Stimulated activated CD4-positive, alpha-beta T cell treated with anti-CD3 and anti-CD28 coated beads, Interleukin-4, amount 100 ng/mL, for 4 hours (primary cell): ENCODE measurements at regions not wholly inside any gene's neighbourhood (a gene's known extent, or its start where the extent isn't known, plus 50 kb on each side); places are given as distances from the start of the nearest gene placed in this dataset.
A peak's percentile ranks its signal among the peaks of the same experiment; 100 is the strongest.
"Not testable (repeated sequence)": the region's sequence is repeated elsewhere in the genome, so short reads cannot be mapped to it uniquely, and the experiment has no call there.

Experiments used
- DNase-seq, 2 experiments: peaks; one replicate each; pipeline ENCODE4 v3.0.0-alpha.2; 2020

DNA sequence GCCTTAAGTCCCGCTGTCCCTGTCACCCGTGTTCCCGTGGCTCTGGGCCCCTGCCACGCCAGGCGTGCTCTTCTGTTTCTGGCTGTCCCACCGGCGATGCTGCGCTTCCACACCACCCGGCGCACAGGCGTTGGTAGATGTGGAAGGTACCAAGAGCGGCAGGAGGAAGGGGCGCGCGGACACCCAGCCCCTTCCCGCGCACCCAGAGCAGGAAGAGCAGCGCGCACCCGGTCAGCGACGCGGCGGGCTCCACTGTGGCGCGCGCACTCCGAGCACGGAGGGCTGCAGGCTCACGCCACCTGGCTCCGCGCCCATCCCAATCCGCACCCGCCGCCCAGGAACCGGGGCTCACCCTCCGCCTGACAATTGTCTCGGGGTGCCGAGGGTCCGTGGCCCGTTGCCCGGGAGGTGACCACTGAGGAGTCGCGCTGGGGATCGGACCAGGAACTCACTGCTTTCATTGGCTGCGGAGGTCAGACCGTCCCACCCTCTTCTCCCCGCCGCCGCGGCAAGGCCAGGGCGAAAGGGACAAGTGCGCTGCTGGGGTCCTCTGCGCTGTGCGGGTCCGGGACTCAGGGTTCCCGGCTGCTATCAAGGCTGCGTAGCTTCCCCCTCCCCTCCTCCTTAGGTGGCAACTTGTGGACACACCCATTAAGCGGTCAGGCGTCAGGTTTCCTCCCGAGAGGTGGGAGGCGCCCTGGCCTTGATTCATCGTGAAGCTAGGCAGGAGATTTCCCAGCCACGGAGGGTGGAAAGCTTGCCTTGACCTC lies 121.6 kb upstream of the ZNF92 start:
- no peak for DNase-seq

DNA sequence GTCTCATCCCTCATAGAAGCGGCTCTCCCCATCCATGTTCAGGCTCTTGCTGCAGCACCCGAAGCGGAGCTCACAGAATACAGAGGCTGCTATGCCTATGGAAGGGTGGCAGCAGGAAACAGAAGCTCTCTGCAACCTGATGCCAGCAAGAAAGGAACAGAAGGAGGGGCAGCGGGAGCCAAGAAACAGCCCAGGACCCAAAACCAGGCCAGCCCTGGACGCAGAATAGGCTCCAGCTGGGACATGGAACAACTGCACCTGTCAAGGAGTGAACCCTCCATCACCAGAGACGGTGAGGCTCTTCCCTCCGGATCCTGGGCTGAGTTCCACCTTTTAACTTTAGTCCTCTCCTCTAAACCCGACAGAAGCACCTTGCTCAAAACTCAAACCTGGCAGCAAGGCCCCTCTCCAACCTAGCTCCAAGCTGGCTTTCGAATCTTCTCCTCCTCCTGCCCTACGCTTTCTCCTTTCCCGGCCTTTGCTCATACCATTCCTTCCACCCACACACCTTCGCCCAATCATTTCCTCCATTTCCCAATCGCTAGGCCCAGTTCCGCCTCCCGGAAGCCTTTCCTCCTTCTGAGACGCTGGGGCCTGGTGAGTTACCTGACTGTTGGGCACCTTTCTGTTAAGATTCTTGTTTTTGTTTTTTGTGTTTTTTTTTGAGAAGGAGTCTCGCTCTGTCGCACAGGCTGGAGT lies 122.8 kb upstream of the ZNF92 start:
- no peak for DNase-seq

DNA sequence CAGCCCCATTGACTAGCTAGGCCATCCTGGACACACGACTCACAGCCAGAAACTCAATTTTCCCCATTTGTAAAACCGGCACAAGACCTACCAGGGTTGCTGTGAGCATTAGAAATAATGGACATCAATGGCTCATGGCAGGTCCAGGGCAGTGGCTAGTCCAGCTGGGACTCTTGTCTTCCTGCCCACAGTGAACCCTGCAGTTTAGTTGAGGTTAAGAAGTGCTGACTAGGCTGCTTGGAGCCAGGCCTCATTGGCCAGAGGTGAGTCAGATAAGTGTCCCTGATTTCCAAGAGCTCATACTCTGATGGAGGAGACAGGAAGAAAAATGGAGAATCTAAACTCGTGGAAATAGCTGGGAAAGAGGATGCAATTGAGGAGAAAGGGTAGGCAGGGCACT lies 123.4 kb upstream of the ZNF92 start:
- no peak for DNase-seq

DNA sequence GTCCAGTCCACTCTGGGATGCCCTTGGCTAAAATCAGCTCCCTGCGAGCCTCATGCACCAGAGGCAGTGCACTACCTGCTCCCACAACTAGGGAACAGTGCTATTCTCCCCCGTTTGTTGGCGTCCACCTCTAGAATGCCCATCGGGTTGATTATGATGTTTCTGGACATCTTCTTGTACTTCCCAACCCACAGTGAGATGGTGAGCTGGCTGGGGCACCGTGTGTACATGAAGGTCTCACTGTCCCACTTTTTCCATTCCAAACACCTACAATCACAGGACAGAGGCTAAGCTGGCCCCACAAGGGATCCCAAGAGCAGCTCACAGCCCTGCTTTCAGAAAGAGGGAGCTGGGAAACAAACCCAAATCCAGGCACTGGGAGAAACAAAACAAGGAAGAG lies 126.2 kb upstream of the ZNF92 start:
- DNase-seq = no peak

DNA sequence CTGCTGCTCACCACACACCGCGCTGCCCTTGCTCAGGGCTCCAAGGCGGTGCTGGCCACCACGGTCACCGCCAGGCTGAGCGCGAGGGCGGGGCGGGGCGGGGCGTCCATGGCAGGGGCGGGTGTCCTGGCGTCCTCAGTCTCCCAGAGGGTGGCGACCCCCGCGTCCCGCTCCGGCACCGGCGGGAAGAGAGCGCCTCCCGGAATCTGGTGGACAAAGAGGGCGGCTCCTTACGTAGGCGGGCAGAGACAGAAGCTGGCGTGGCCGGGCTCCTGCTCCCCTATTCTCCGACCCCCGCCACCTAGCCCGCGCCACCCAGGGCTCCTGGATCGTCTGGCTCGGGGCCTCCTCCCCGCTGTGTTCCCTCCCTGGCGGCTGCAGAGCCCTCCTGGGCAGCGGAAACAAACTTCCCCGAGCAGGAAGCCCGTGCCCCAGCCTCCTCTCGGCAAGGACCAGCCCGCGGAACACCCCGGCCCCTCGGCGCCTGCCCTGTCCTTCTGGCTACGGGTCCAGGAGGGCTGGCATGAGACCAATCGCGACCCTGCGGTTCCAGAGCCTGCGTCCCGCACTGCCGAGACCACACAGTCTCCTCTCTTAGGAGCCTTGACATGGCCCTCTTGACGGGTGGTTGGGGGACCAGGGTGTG lies 133.8 kb upstream of the ZNF92 start:
- no peak for DNase-seq

DNA sequence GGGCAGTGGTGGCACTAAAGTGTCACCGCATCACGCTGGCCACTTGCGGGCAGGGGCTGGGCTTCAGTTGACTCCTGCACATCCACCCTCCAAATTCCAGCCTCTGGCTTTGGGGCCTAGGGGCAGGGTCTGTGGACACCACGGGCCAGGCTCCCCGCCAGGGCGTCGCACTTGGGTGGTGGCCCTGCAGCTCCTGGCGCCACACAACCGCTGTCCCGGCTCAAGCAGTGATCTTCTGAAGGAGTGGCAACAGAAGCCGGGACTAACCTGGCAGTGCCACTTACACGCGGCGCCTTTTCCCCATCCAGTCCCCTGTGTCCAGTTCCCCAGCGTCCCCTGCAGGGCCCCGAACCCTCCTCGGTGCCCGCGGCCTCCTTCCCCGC lies 134.3 kb upstream of the ZNF92 start:
- DNase-seq = no peak

DNA sequence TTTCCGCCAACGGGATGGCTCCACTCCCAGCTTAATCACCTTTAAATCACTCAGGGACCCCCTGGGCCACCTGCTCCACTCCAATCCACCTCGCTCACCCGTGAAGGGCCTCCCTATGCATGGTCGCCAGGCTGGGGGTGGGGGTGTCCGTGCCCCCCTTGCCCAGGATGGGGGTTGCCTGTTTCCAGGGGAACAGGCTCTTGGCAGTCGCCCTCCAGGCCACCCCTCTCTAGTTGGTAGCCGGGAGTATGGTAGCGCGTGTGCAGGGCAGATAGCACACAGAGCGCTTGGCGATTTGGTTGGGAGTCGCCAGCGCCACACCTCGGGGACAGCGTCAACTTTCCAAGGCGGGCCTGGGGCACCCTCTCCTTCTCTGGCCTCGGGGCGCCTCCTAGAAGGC lies 134.9 kb upstream of the ZNF92 start:
- DNase-seq = no peak

DNA sequence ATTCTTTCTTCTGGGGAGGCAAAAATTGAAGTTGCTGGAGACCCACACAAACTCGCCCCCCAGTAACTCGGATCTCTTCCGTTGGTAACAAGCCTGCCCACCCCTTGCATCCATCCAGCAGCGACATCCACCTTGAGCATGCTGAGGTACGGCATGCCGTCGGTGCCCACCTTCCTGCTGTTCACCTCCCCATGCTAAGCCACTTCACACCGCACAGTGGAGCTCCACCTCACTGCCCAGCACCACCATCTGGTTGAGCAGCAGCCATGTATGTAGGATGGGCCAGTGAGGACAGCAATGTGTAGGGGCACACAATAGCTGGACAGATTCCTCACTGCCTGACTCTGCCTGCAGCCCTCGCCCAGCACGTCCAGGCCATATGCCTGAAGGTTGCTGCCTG lies 138.1 kb upstream of the ZNF92 start:
- DNase-seq = no peak

DNA sequence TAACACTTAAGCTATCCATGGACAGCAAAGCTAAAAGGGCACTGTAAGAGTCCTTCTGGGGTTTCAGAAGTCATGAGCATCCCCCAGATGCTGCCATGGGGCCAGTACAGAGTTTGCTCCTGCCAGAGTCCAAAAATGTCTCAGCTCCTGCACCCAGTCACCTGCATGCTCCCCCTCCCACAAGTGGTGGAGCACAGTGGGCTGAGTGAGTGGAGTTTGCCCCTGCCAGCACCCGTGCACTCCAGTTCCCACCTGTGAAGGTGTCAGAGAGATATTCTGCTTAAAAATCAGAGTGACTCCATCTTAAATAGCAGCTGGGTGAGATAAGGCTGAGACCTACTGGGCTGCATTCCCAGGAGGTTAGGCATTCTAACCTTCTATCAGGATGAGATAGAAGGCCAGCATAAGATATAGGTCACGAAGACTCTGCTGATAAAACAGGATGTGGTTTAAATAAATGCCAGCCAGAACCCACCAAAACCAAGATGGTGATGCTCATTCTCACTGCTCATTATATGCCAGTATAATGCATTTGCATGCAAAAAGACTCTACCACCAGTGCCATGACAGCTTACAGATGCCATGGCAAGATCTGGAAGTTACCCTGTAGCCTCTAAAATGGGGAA lies 140.1 kb upstream of the ZNF92 start:
- no peak for DNase-seq

DNA sequence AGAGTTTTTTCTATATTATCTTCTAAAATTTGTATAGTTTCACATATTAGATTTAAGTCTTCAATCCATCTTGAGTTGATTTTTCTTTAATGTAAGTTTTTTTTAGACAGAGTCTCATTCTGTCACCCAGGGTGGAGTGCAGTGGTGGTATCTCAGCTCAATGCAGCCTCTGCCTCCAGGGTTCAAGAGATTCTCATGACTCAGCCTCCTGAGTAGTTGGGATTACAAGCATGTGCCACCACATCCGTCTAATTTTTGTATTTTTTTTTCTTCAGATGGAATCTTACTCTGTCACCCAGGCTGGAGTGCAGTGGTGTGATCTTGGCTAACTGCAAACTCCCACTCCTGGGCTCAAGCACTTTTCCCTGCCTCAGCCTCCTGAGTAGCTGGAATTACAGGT lies 143.4 kb upstream of the ZNF92 start:
- no peak for DNase-seq

DNA sequence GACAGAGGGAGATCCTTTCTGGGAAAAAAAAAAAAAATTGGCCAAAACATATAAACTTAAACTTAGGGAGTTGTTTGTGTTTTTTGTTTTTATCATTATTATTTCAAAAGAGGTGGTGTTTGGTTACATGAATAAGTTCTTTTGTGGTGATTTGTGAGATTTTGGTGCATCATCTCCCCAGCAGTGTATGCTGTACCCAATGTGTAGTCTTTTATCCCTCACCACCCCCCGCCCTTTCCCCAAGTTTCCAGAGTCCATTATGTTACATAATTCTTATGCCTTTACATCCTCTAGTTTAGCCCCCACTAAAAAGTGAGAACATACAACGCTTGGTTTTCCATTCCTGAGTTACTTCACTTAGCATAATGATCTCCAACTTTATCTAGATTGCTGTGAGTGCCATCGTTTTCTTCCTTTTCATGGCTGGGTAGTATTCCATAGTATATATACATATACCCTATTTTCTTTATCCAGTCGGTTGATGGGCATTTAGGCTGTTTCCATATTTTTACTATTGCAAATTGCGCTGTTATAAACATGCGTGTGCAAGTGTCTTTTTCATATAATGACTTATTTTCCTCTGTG lies 148.1 kb upstream of the ZNF92 start:
- no peak for DNase-seq

DNA sequence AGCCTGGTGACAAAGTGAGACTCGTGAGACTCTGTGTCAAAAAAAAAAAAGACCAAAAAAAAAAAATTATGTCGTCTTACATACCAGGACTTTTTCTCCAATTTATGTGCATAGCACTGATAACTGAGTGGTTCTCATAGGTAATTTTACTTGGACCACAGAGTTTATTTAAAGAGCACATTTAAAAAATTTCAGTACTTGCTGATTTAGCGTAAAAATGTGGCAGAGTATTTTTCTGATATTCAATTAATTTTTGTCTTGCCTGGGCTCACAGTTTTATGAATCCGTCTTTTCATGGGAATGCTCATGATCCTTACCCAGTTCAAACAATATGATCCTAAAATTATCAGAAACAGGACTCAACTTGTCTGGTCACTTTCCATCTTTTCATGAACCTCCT lies 151.0 kb upstream of the ZNF92 start:
- DNase-seq = no peak

DNA sequence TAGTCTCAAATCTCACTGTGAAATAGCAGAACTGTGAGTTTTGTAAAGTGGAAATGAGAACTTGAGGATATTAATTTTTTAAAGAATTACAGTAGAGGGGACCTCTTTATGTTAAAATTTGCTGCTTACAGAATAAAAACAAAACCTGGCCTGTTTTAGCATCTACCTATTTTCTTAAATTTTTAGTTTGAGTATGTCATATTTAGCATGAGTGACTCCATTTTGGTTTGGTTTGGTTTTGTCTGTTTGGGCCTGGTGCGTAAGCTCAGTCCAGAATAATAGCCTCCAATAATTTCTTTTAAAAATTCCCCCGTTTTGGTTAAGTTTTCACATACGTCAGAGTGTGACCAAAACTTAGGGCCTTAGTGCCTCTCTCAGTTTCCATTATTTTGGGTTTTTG lies 152.0 kb upstream of the ZNF92 start:
- DNase-seq = no peak

DNA sequence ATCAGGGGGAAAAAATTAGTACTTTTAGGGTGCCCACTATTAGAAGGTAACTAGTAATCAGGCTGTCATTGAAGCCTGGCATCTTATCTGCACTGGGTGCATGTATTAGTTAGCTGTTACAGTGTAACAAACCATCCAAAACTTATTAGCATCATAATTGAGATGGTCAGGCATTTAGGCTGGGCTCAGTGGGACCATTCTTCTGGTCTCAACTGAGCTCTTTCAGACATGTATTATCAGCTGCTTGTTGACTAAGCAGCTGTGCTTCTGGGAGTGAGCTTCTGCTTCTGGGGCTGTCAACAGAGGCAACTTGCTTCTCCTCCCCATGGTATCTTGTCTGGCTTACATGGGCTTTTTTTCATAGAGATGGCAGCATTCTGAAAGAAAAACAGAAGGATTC lies 154.0 kb upstream of the ZNF92 start:
- DNase-seq = no peak

DNA sequence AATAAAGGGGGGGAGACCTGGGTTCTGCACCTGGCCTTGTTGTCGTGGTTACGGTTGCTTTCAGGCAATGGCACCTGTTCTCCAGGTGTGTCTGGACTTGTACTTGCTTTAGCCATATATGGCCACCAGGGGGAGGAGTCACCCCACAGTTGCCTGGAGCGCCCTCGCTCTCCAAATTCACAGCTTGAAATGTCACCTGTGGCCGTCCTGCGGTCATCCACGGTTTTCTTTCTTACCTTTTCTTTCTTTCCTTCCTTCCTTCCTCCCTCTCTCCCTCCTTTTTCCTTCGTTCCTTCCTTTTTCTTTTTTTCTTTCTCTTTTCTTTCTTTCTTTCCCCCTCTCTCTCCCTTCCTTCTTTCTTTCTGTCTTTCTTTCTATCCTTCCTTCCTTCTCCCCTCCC lies 157.2 kb upstream of the ZNF92 start:
- peak; percentile 44 to 53 for DNase-seq

DNA sequence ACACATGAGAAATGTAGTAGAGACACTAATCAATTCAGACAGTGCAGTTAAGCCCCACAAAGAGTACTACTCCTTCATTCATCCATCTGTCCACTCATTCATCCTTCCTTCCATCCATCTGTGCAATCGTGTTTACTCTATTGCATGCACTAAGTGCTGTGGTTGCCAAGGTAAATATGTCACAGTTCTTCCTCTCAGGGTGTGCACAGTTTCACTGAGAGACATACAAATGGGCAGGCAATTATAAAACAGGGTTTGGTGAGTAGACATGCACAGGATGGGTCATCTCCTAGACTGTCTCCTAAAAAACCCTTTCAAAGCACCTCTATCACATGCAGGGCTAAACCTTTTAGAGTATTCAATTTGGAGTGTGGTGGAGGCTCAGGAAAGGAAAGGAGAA lies 160.4 kb upstream of the ZNF92 start:
- DNase-seq = not testable (repeated sequence)

DNA sequence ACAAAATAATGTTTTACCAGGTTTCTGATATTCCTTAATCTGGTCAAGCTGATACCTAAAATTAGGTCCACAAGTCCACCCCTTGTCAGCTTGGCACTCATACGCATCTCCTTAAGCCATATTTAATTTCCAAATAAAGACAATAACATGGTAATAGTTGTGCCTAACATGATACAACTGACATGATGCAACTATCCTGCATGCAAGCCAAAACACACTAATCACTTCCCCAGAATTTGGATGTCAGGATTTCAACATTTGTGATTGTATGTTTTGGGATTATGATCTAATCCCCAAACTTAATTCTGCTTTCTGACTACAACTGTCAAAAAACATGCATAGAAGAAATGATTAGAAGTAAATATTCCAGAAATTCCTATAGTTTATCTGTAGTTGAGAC lies 174.4 kb upstream of the ZNF92 start:
- not testable (repeated sequence) for DNase-seq

DNA sequence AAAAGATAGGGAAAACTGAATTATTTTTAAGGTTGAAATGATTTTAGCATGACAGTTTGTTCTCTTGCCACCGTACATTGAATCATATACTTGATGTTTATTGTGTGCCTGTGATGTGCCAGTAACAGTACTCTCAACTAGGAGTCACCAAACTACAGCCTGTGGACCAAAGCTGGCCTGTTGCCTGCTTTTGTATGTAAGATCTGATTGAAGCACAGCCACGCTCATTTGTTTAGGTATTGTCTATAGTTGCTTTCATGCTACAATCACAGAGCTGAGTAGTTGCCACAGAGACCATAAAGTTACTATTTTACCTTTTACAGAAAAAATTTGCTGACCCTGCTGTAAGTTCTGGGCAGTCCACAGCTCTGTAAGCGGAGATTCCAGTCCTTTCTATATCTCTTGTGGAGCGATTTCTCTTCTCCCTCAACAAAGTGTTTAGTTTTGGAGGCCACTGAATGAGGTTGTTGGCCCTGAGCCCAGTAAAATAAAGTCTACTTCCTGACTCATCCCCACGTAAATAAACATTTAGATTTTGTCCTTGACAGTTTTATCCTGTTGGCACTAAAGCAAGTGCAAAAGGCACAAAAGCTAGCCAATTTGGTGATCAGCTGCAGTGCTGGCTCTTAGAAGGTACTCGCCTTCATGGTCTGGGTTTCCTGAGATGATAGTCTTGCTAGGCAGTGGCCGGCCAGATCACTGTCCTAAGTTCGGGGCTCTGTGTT lies 180.2 kb upstream of the ZNF92 start:
- not testable (repeated sequence) for DNase-seq

DNA sequence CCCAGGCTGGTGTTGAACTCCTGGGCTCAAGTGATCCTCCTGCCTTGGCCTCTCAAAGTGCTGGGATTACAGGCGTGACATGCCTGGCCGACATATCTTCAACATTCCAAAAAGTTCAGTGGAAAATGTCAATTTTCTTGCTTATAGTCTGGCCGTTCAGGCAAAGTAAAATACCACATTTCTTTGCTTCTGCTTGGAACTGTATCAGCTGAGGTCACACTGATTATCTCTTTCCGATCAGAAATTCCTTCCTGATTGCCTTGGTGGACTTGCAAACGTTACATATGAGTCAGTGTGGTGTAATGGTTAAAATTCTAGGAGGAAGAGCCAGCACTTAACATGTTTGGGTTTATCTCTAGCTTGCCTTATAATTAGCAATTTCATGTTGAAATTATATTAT lies 170.6 kb upstream of the ERV3-1 start:
- DNase-seq = not testable (repeated sequence)

DNA sequence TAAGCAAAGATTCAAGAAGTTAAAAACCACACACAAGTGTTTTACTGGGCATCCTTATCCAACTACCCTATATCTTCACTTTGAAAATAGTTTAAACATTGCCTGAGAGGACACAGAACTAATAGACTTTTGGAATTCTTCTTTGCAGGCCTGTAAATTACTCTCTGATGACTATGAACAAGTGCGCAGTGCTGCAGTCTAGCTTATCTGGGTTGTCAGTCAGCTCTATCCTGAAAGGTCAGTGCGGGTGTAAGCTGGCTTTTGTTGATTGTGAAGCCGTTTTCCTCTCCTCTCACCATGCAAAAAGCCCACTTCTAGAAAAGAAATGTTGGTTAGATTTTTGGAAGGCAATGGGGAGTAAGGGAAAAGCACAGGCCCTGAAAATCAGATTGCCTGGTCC lies 143.6 kb upstream of the ERV3-1 start:
- DNase-seq = not testable (repeated sequence)

DNA sequence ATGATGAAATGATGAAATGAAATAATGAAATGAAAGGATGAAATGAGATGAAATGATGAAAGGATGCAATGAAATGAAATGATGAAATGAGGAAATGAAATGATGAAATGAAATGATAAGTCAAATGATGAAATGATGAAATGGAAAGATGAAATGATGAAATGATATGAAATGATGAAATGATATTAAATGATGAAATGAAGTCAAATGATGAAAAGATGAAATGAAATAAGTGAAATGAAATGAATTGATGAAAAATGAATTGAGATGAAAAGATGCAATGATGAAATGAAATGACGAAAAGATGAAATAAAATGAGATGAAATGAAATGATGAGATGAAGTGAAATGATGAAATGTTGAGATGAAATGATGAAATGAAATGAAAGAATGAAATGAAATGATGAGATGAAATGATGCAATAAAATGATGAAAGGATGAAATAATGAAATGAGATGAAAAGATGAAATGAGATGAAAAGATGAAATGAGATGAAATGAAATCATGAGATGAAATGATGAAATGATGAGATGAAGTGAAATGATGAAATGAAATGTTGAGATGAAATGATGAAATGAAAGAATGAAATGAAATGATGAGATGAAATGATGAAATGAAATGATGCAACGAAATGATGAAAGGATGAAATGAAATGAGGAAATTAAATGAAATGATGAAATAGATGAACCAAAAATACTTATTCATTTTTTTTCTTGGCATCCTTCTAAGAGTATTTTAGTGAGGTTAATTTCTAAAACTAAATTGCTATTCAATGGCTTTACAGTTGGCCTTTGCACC lies 139.8 kb upstream of the ERV3-1 start:
- not testable (repeated sequence) for DNase-seq

DNA sequence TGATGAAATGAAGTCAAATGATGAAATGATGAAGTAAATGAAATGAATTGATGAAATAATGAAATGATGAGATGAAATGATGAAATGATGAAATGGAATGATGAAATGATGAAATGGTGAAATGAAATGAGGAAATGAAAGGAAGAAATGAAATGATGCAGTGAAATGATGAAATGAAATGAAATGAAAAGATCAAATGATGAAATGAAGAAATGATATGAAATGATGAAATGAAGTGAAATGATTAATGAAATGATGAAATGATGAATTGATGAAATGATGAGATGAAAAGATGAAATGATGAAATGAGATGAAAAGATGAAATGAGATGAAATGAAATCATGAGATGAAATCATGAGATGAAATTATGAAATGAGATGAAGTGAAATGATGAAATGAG lies 139.2 kb upstream of the ERV3-1 start:
- DNase-seq = not testable (repeated sequence)
